ENCODE measurements at regions not wholly inside any gene's neighbourhood (a gene's known extent, or its start where the extent isn't known, plus 50 kb on each side); places are given as distances from the start of the nearest gene placed in this dataset.

- Mint-ChIP-seq H3K4me3 (no peak overlapping the region), H3K4me1 (no peaks in the 10 kb centered on the region), H3K36me3 (no peaks in the 10 kb centered on the region), H3K27me3 (ENCODE audit: low read depth in 3 of 3) (peaks cover 34 to 53% (median 39%) of the 10 kb centered on the region in 3 donors), H3K9me3 (peaks cover 0 to 15% (median 0%) of the 10 kb centered on the region in 7 donors), H3K27ac (no peak overlapping the region)
- Histone ChIP-seq H2AFZ (ENCODE audit: insufficient read depth, low read depth, low read length, poor library complexity, severe bottlenecking) (no peak overlapping the region), H4K20me1 (ENCODE audit: insufficient read depth, low read length) (no peaks in the 10 kb centered on the region), H3K4me1 (ENCODE audit: control insufficient read depth in 1 of 2, insufficient read depth in 2 of 2, low read length in 2 of 2) (no peaks in the 10 kb centered on the region), H3K27me3 (ENCODE audit: control insufficient read depth in 2 of 2, insufficient read depth in 2 of 2, low read length in 2 of 2) (peaks cover 55 to 61% of the 10 kb centered on the region in 2 donors), H3K9me3 (replicated peaks in 1 of 2; ENCODE audit: control insufficient read depth in 1 of 2, insufficient read depth in 1 of 2, low read length in 2 of 2) (peaks cover 0 to 15% of the 10 kb centered on the region in 2 donors), H3K36me3 (replicated peaks in 1 of 2; ENCODE audit: control insufficient read depth in 1 of 2, insufficient read depth in 2 of 2, low read length in 2 of 2) (no peaks in the 10 kb centered on the region), H3K79me2 (ENCODE audit: insufficient read depth, low read length) (no peaks in the 10 kb centered on the region), H3K27ac (ENCODE audit: low read depth in 1 of 2, low read length in 2 of 2) (no peak overlapping the region), H3K4me2 (replicated peaks; ENCODE audit: extremely low read depth, low read length, poor library complexity, severe bottlenecking) (no peak overlapping the region), H3K9ac (ENCODE audit: insufficient read depth, low read length, poor library complexity, severe bottlenecking) (no peak overlapping the region), H3K4me3 (replicated peaks in 1 of 3; ENCODE audit: low read depth in 2 of 3, low read length in 3 of 3) (no peak overlapping the region)
- intact Hi-C loops (cut with micrococcal nuclease) = no loop called here
- 81% methylated on average over 8 of the region's 9 CpGs for WGBS (ENCODE audit: insufficient coverage)
- TF ChIP-seq CTCF (IDR thresholded peaks at IDR 0.05) = no peak
- DNase-seq = no peak
Measured at GRCh38 chr6:125363824-125364165, 62.0 kb upstream of the HDDC2 start.

GRCh38 chr6:125365230-125365629 lies 63.5 kb upstream of the HDDC2 start:
- no peak for DNase-seq
- Histone ChIP-seq H4K20me1 (ENCODE audit: insufficient read depth, low read length) (no peaks in the 10 kb centered on the region), H3K27ac (ENCODE audit: low read depth in 1 of 2, low read length in 2 of 2) (no peak overlapping the region), H3K27me3 (ENCODE audit: control insufficient read depth in 2 of 2, insufficient read depth in 2 of 2, low read length in 2 of 2) (peaks cover 55 to 63% of the 10 kb centered on the region in 2 donors), H3K4me3 (replicated peaks in 1 of 3; ENCODE audit: low read depth in 2 of 3, low read length in 3 of 3) (no peak overlapping the region), H3K4me1 (ENCODE audit: control insufficient read depth in 1 of 2, insufficient read depth in 2 of 2, low read length in 2 of 2) (no peaks in the 10 kb centered on the region), H3K9me3 (replicated peaks in 1 of 2; ENCODE audit: control insufficient read depth in 1 of 2, insufficient read depth in 1 of 2, low read length in 2 of 2) (peaks cover 0 to 15% of the 10 kb centered on the region in 2 donors), H3K4me2 (replicated peaks; ENCODE audit: extremely low read depth, low read length, poor library complexity, severe bottlenecking) (no peak overlapping the region), H3K36me3 (replicated peaks in 1 of 2; ENCODE audit: control insufficient read depth in 1 of 2, insufficient read depth in 2 of 2, low read length in 2 of 2) (no peaks in the 10 kb centered on the region), H3K79me2 (ENCODE audit: insufficient read depth, low read length) (no peaks in the 10 kb centered on the region), H2AFZ (ENCODE audit: insufficient read depth, low read depth, low read length, poor library complexity, severe bottlenecking) (no peak overlapping the region), H3K9ac (ENCODE audit: insufficient read depth, low read length, poor library complexity, severe bottlenecking) (no peak overlapping the region)
- intact Hi-C loops (cut with micrococcal nuclease) = no loop called here
- no peak overlapping the region for H3K27ac Mint-ChIP-seq
- H3K27me3 Mint-ChIP-seq (ENCODE audit: low read depth in 3 of 3) = peaks cover 33 to 51% (median 38%) of the 10 kb centered on the region in 3 donors
- H3K4me1 Mint-ChIP-seq = no peaks in the 10 kb centered on the region
- no peaks in the 10 kb centered on the region for H3K36me3 Mint-ChIP-seq
- H3K9me3 Mint-ChIP-seq = peaks cover 0 to 15% (median 0%) of the 10 kb centered on the region in 7 donors
- peak overlapping the region in 1 of 2 donors; percentile 23 for H3K4me3 Mint-ChIP-seq
- no peak for TF ChIP-seq CTCF (IDR thresholded peaks at IDR 0.05)
- 93% methylated on average over 3 of the region's 5 CpGs for WGBS (ENCODE audit: insufficient coverage)
